ENCODE measurements at regions not wholly inside any gene's neighbourhood (a gene's known extent, or its start where the extent isn't known, plus 50 kb on each side); places are given as distances from the start of the nearest gene placed in this dataset.
"Not testable (repeated sequence)": the region's sequence is repeated elsewhere in the genome, so short reads cannot be mapped to it uniquely, and the experiment has no call there.

DNA sequence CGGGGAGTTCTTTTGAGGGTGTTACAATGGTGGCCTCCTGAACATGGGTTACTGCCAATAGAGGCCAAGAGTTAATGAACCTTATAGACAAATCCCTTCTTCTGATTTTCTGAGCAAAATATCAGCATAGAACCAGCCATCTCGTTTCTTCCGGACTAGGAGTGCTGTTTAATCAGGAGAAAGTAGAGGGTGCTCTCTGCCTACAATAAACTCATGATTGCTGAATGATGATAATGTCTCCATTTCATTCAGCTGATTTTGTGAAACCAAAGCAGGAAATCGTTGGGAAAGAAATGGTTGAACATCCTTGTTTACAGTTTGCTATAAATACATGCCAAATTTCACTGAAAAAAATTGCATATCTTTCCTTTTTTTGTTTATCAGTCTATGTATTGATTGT lies 142.8 kb upstream of the PLSCR5 start:
- in situ Hi-C loops (cut with MboI; ENCODE audit: low pct_unique_long_range_greater_than_20kb, low sequenced_read_pairs), result no loop called here
- DNase-seq, result no peak

GRCh38 chr3:146747051-146747450 lies 141.9 kb upstream of the PLSCR5 start:
- in situ Hi-C loops (cut with MboI; ENCODE audit: low pct_unique_long_range_greater_than_20kb, low sequenced_read_pairs), result no loop called here
- DNase-seq, result no peak

- in situ Hi-C loops (cut with MboI; ENCODE audit: low pct_unique_long_range_greater_than_20kb, low sequenced_read_pairs), result no loop called here
- no peak for DNase-seq
Observed at GRCh38 chr3:146746190-146746589, 141.0 kb upstream of the PLSCR5 start.

GRCh38 chr3:146739203-146739671 lies 134.1 kb upstream of the PLSCR5 start:
- in situ Hi-C loops (cut with MboI; ENCODE audit: low pct_unique_long_range_greater_than_20kb, low sequenced_read_pairs), result no loop called here
- no peak for DNase-seq

GRCh38 chr3:146732325-146732724 lies 127.2 kb upstream of the PLSCR5 start:
- DNase-seq, result no peak
- in situ Hi-C loops (cut with MboI; ENCODE audit: low pct_unique_long_range_greater_than_20kb, low sequenced_read_pairs), result no loop called here

DNA sequence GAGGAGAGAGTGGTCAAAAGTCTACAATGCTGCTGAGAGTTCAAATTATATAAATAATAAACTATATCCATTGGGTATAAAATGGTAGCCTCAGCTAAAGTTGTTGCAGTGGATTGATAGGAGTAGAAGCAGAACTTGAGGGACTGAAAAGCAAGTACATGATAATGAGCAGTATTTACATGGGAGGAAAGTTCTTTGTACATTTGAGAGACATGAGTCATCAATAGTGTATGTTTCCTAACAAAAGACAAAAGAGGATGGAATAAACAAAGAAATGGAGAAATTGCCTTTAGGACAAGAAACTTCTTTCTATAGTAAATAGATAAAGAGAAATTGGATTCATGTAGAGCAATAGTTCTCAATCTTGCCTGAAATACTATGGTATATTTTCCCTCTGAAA lies 110.0 kb upstream of the PLSCR5 start:
- in situ Hi-C loops (cut with MboI; ENCODE audit: low pct_unique_long_range_greater_than_20kb, low sequenced_read_pairs), result no loop called here
- no peak for DNase-seq

- no peak for DNase-seq
Observed at GRCh38 chr3:146712806-146713205, 107.7 kb upstream of the PLSCR5 start.

DNA sequence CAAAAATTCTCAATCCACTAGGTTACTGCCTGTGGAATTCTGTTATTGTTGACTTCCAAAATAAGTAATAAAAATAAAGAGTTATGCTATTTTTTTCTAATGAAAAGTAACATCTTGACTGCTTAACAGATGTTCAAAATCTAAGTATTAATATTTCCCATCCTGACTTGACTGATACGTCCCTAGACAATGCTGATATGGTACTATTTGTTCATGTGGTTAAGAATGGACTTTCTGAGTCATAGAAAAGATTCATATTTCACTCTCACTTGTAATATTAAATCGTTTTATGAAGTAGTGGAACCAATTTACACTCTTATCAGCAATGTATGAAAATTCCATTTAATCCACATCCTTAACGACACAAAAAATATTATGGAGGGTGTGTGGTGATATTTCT lies 104.8 kb upstream of the PLSCR5 start:
- in situ Hi-C loops (cut with MboI; ENCODE audit: low pct_unique_long_range_greater_than_20kb, low sequenced_read_pairs), result no loop called here
- DNase-seq, result no peak

More at GRCh38 chr3:146712806-146713205, 107.7 kb upstream of the PLSCR5 start:
- in situ Hi-C loops (cut with MboI; ENCODE audit: low pct_unique_long_range_greater_than_20kb, low sequenced_read_pairs), result no loop called here

DNA sequence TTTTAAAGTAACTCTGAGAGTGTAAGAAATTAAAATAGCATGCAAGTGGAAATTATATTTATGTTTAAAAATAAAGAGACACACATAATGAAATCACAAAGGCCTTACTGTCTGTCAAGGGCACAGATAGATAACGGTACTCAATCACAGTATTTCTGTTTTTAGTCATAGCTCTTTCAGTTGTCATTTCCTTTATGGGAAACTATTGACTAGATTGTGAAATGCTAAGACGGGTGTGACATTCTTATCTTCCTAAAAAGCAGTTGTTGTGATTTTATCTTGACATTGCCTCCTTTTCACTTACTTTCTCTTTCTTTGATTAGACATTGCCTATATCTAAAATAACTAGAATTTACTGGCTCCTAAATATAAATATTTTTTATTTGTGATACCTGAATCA lies 100.1 kb upstream of the PLSCR5 start:
- no peak for DNase-seq
- in situ Hi-C loops (cut with MboI; ENCODE audit: low pct_unique_long_range_greater_than_20kb, low sequenced_read_pairs), result no loop called here

DNA sequence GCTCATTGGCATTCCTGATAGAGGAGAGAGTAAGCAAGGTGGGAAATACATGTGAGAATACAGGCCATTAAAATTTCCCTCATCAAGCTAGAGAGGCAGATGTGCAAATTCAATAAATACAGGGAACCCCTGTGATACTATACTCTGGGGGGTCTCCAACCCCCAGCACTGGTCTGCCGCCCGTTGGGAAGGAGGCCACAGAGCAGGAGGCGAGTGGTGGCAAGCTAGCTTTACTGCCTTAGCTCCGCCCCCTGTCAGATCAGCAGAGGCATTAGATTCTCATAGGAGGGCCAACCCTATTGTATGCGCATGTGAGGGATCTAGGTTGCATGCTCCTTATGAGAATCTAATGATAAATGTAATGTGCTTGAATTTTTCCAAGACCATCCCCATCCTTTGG lies 97.1 kb upstream of the PLSCR5 start:
- no peak for DNase-seq
- in situ Hi-C loops (cut with MboI; ENCODE audit: low pct_unique_long_range_greater_than_20kb, low sequenced_read_pairs), result no loop called here

GRCh38 chr3:146701246-146701645 lies 96.1 kb upstream of the PLSCR5 start:
- DNase-seq, result no peak
- in situ Hi-C loops (cut with MboI; ENCODE audit: low pct_unique_long_range_greater_than_20kb, low sequenced_read_pairs), result no loop called here

DNA sequence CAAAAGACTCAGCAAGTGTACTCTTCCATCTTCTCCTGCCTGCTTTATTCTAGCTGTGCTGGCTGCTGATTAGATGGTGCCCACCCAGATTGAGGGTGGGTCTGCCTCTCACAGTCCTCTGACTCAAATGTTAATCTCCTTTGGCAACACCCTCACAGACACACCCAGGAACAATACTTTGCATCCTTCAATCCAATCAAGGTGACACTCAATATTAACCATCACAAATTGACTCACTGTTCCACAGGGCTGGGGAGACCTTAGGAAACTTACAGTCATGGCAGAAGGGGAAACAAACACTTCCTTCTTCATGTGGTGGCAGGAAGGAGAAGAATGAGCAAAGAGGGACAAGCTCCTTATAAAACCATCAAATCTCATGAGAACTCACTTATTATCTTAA lies 94.9 kb upstream of the PLSCR5 start:
- in situ Hi-C loops (cut with MboI; ENCODE audit: low pct_unique_long_range_greater_than_20kb, low sequenced_read_pairs); DNase-seq: not testable (repeated sequence)

DNA sequence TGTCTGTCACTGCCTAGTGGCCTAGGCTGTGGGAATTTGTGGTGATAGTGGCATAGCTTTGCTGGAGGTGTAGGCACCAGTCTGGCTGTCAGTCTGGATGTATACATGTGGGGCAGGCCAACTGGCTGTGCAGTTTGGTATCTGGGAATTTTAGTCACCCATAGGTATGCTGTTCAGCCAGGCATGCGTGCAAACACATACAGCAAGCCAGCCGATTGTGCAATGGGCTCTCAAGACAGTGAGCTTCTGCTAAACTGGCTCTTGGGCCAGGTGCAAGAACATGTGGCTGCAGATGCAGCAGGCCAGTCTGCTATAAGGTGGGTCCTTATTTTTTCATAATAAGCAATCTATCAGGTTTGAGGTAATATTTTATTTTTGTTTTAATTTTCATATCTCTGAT lies 87.1 kb upstream of the PLSCR5 start:
- DNase-seq, result no peak
- in situ Hi-C loops (cut with MboI; ENCODE audit: low pct_unique_long_range_greater_than_20kb, low sequenced_read_pairs), result no loop called here

GRCh38 chr3:146685050-146685814 lies 80.1 kb upstream of the PLSCR5 start:
- in situ Hi-C loops (cut with MboI; ENCODE audit: low pct_unique_long_range_greater_than_20kb, low sequenced_read_pairs), result no loop called here

GRCh38 chr3:146682171-146682570 lies 77.0 kb upstream of the PLSCR5 start:
- DNase-seq, result no peak
- in situ Hi-C loops (cut with MboI; ENCODE audit: low pct_unique_long_range_greater_than_20kb, low sequenced_read_pairs), result no loop called here

More at GRCh38 chr3:146685050-146685814, 80.1 kb upstream of the PLSCR5 start:
- no peak for DNase-seq

DNA sequence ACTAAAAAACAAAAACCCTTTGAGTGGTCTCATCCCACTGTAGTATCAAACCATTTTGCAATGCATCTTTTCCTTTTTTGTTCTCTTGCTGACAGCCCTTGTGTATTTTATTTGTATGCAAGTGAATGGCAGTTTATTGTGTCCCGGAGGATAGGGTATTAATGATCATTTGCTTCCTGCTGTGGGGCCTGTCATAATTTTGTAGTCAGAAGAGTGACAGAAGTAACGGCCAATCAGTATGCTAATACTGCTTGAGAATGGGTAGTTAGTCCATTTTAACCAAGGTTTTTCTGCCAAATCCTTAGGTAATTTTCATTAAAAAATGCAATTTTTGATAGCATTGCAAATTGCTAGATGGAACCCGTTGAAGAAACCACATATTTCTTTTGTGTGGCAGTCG lies 75.5 kb upstream of the PLSCR5 start:
- DNase-seq, result no peak
- in situ Hi-C loops (cut with MboI; ENCODE audit: low pct_unique_long_range_greater_than_20kb, low sequenced_read_pairs), result no loop called here

DNA sequence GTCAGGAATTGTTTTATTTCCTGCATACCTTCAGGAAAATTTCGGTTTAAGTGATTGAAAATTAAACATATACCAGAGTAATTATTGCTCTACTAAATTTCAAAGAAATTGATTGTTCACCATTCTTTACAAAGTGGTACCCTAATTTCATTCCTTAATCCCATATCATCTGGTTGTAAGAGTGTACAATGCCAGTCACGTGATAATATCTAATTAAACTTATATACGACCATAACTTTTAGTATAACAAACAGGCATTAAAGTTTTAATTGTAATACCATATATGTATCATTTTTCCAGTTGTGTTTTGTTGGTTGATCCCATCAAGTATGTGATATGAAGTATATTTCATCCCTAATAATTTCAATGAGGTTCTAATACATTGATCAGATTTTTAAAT lies 74.8 kb upstream of the PLSCR5 start:
- DNase-seq, result no peak
- in situ Hi-C loops (cut with MboI; ENCODE audit: low pct_unique_long_range_greater_than_20kb, low sequenced_read_pairs), result no loop called here

GRCh38 chr3:146679191-146679590 lies 74.0 kb upstream of the PLSCR5 start:
- in situ Hi-C loops (cut with MboI; ENCODE audit: low pct_unique_long_range_greater_than_20kb, low sequenced_read_pairs), result no loop called here
- DNase-seq, result no peak

- DNase-seq, result no peak
- in situ Hi-C loops (cut with MboI; ENCODE audit: low pct_unique_long_range_greater_than_20kb, low sequenced_read_pairs), result no loop called here
Observed at GRCh38 chr3:146672941-146673340, 67.8 kb upstream of the PLSCR5 start.

GRCh38 chr3:146664403-146664802 lies 59.3 kb upstream of the PLSCR5 start:
- DNase-seq, result no peak
- in situ Hi-C loops (cut with MboI; ENCODE audit: low pct_unique_long_range_greater_than_20kb, low sequenced_read_pairs), result no loop called here

DNA sequence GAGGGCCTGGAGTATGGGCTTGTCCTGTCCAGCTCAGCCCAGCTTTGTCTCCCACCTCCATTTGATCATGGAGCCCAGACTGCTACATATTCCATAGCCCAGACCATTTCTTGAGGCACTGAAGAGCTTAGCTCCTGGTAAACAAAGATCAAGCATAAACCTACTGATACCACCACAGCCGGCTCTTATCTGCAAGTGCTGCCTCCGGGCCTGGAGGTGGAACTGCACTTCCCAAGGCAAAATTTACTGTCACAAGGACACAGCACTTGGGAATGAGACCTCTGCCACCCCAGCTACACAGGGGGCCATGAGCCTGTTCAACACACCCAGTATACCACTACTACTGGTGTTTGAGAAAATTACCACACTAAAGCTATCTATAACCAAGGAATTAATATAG lies 53.7 kb upstream of the PLSCR5 start:
- in situ Hi-C loops (cut with MboI; ENCODE audit: low pct_unique_long_range_greater_than_20kb, low sequenced_read_pairs), result no loop called here
- no peak for DNase-seq

All from KBM-7 (cell line).